B cell (primary cell): ENCODE measurements at regions not wholly inside any gene's neighbourhood (a gene's known extent, or its start where the extent isn't known, plus 50 kb on each side); places are given as distances from the start of the nearest gene placed in this dataset.

Experiments used
- ATAC-seq: fragments of 200-7000 bp; cut with Tn5 transposase; one replicate; pipeline ENCODE4 v1.10.0; 2021; ENCODE audit warnings: low read depth, mild to moderate bottlenecking, moderate number of reproducible peaks, moderate library complexity
- CTCF ChIA-PET: fragments of 350-600 bp; sonication (Branson Sonifier 250); formaldehyde crosslinking; loops from one replicate; lab custom pipeline; 2021; ENCODE audit warnings: antibody characterized with exemption, inconsistent platforms; lab: Charles Lee
- POLR2A ChIA-PET: fragments of 350-600 bp; sonication (Branson Sonifier 250); formaldehyde crosslinking; loops from one replicate; lab custom pipeline; 2021; ENCODE audit warnings: antibody characterized with exemption; lab: Charles Lee
- DNase-seq: peaks from one replicate; pipeline ENCODE4 v3.0.0; 2013
- H2AFZ ChIP-seq: 2 replicates; pipeline ENCODE4 v1.6.1; 2012; ENCODE audit warnings: mild to moderate bottlenecking, low read depth, low read length; ENCODE audit not compliant: insufficient read depth, poor library complexity, severe bottlenecking
- H3K27ac ChIP-seq, 2 donors: 1 replicate in 1 of 2; 2 replicates in 1 of 2; pipeline ENCODE4 v1.5.1; 2012 to 2013; ENCODE audit warnings: low read length in 2 of 2, mild to moderate bottlenecking in 2 of 2, moderate library complexity in 1 of 2
- H3K27me3 ChIP-seq, 4 experiments: fragments of 200-600 bp in 1 of 4; sonication (generic) in 1 of 4; replicated peaks in 1 of 4; 1 replicate in 2 of 4; 2 replicates in 2 of 4; pipeline versions ENCODE4 v1.6.1 to v1.7.0; 2013 to 2016; ENCODE audit warnings: low read length in 3 of 4, mild to moderate bottlenecking in 2 of 4, mixed read lengths in 1 of 4, moderate library complexity in 1 of 4; ENCODE audit not compliant: insufficient read depth in 4 of 4, control insufficient read depth in 3 of 4; ENCODE audit errors: control extremely low read depth in 1 of 4
- H3K36me3 ChIP-seq, 2 experiments: replicated peaks in 1 of 2; 1 replicate in 1 of 2; 2 replicates in 1 of 2; pipeline versions ENCODE4 v1.6.1 to v1.7.1; 2013; ENCODE audit warnings: low read length in 1 of 2; ENCODE audit not compliant: insufficient read depth in 2 of 2, control insufficient read depth in 1 of 2; ENCODE audit errors: control extremely low read depth in 1 of 2, extremely low read depth in 1 of 2
- H3K4me1 ChIP-seq, 2 donors: fragments of 200-600 bp in 1 of 2; sonication (generic) in 1 of 2; 1 replicate in 1 of 2; 2 replicates in 1 of 2; pipeline versions ENCODE4 v1.5.1 to v1.6.1; 2013 to 2017; ENCODE audit warnings: low read length in 2 of 2; ENCODE audit not compliant: control insufficient read depth in 2 of 2, insufficient read depth in 2 of 2
- H3K4me2 ChIP-seq: replicated peaks from 2 replicates; pipeline ENCODE3; 2012; ENCODE audit warnings: mild to moderate bottlenecking, low read depth, low read length; ENCODE audit not compliant: poor library complexity, severe bottlenecking
- H3K4me3 ChIP-seq, 5 experiments: fragments of 200-600 bp in 1 of 5; sonication (generic) in 1 of 5; 1 replicate in 3 of 5; 2 replicates in 2 of 5; pipeline versions ENCODE4 v1.5.1 to v1.7.0; 2011 to 2016; ENCODE audit warnings: low read length in 4 of 5, mild to moderate bottlenecking in 4 of 5, low read depth in 2 of 5, control low read depth in 1 of 5, moderate library complexity in 1 of 5; ENCODE audit not compliant: insufficient read depth in 1 of 5; ENCODE audit errors: control extremely low read depth in 1 of 5, extremely low read depth in 1 of 5
- H3K79me2 ChIP-seq: fragments of 200-600 bp; sonication (generic); one replicate; pipeline ENCODE4 v1.6.0; 2016; ENCODE audit warnings: low read length; ENCODE audit not compliant: control insufficient read depth, insufficient read depth
- H3K9ac ChIP-seq: fragments of 200-600 bp; sonication (generic); 2 replicates; pipeline ENCODE4 v1.6.1; 2017; ENCODE audit warnings: mild to moderate bottlenecking, low read length, moderate library complexity
- H3K9me3 ChIP-seq, 3 donors: one replicate each; pipeline versions ENCODE4 v1.6.1 to v1.7.1; 2013; ENCODE audit warnings: low read length in 2 of 3; ENCODE audit not compliant: control insufficient read depth in 2 of 3, insufficient read depth in 1 of 3; ENCODE audit errors: control extremely low read depth in 1 of 3
- H4K20me1 ChIP-seq: 2 replicates; pipeline ENCODE4 v1.6.0; 2012; ENCODE audit warnings: mild to moderate bottlenecking, low read length; ENCODE audit not compliant: insufficient read depth, control insufficient read depth, poor library complexity, severe bottlenecking
- H3K27ac Mint-ChIP-seq: one replicate; pipeline ENCODE4 v1.8.0; 2021; ENCODE audit warnings: mixed read lengths
- H3K27me3 Mint-ChIP-seq: one replicate; pipeline ENCODE4 v1.8.0; 2021; ENCODE audit warnings: mixed read lengths
- H3K4me1 Mint-ChIP-seq: one replicate; pipeline ENCODE4 v1.8.0; 2021; ENCODE audit warnings: mixed read lengths
- H3K4me3 Mint-ChIP-seq: one replicate; pipeline ENCODE4 v1.8.0; 2021; ENCODE audit warnings: mixed read lengths
- H3K9me3 Mint-ChIP-seq: one replicate; pipeline ENCODE4 v1.8.0; 2022; ENCODE audit warnings: mixed read lengths; ENCODE audit not compliant: insufficient read depth
- CTCF ChIP-seq: fragments of 200-600 bp; IDR thresholded peaks from one replicate; pipeline ENCODE4 v1.8.0; 2022; ENCODE audit warnings: antibody characterized with exemption, mild to moderate bottlenecking
- EZH2 ChIP-seq: IDR thresholded peaks from 2 replicates; pipeline ENCODE4 v1.6.1; 2012; ENCODE audit warnings: borderline replicate concordance, low read depth, mild to moderate bottlenecking, moderate library complexity, low read length; ENCODE audit not compliant: insufficient read depth, poor library complexity, severe bottlenecking
- WGBS: methylation state at CpG from one replicate; pipeline ENCODE4 v1.1.5; 2013; ENCODE audit warnings: missing lambda C conversion rate; ENCODE audit not compliant: insufficient coverage; 5-methylcytosine and 5-hydroxymethylcytosine counted together
- intact Hi-C: fragments of 100-400 bp; cut with micrococcal nuclease; formaldehyde crosslinking; loops from one replicate; pipeline ENCODE4 v1.10.0; 2022

GRCh38 chr14:101034986-101035385 lies 131.5 kb upstream of the RTL1 start:
- ATAC-seq = no peak
- no peak overlapping the region for H3K27ac ChIP-seq
- no peaks in the 10 kb centered on the region for H3K4me1 Mint-ChIP-seq
- TF ChIP-seq CTCF (no peak), EZH2 (no peak)
- H4K20me1 ChIP-seq = no peaks in the 10 kb centered on the region
- CTCF ChIA-PET = no interaction called here
- no peak overlapping the region for H3K4me3 ChIP-seq
- H3K4me2 ChIP-seq = no peak overlapping the region
- intact Hi-C loops = no loop called here
- peaks cover 0 to 27% (median 0%) of the 10 kb centered on the region in 3 donors for H3K9me3 ChIP-seq
- H3K27me3 Mint-ChIP-seq = no peaks in the 10 kb centered on the region
- H3K27ac Mint-ChIP-seq = no peak overlapping the region
- H3K27me3 ChIP-seq = no peaks in the 10 kb centered on the region
- DNase-seq = no peak
- H2AFZ ChIP-seq = no peak overlapping the region
- H3K9ac ChIP-seq = no peak overlapping the region
- H3K4me3 Mint-ChIP-seq = no peak overlapping the region
- no peaks in the 10 kb centered on the region for H3K79me2 ChIP-seq
- H3K36me3 ChIP-seq = no peaks in the 10 kb centered on the region
- H3K4me1 ChIP-seq = no peaks in the 10 kb centered on the region
- 98% methylated on average over 3 of the region's 7 CpGs for WGBS
- H3K9me3 Mint-ChIP-seq = no peaks in the 10 kb centered on the region
- POLR2A ChIA-PET = no interaction called here

- no peak for ATAC-seq
- WGBS = 92% methylated on average over 12 of the region's 15 CpGs
- Histone ChIP-seq H3K4me2 (no peak overlapping the region), H3K79me2 (no peaks in the 10 kb centered on the region), H3K27ac (no peak overlapping the region), H2AFZ (no peak overlapping the region), H3K4me1 (no peaks in the 10 kb centered on the region), H3K36me3 (no peaks in the 10 kb centered on the region), H4K20me1 (no peaks in the 10 kb centered on the region), H3K4me3 (no peak overlapping the region), H3K27me3 (no peaks in the 10 kb centered on the region), H3K9ac (no peak overlapping the region), H3K9me3 (peaks cover 0 to 25% (median 0%) of the 10 kb centered on the region in 3 donors)
- H3K27ac Mint-ChIP-seq = no peak overlapping the region
- H3K4me1 Mint-ChIP-seq = no peaks in the 10 kb centered on the region
- intact Hi-C loops = no loop called here
- no peaks in the 10 kb centered on the region for H3K9me3 Mint-ChIP-seq
- ChIA-PET CTCF (interaction anchor here (0.6 to 0.7 kb wide), 2 partner anchors 136 to 183 kb away, joined by 3 to 4 read pairs; no protein-coding TSS in a partner anchor), POLR2A (no interaction called here)
- no peak overlapping the region for H3K4me3 Mint-ChIP-seq
- no peak for TF ChIP-seq EZH2
- TF ChIP-seq CTCF = no peak
- DNase-seq = no peak
- no peaks in the 10 kb centered on the region for H3K27me3 Mint-ChIP-seq
Observed at GRCh38 chr14:101035466-101036225, 132.1 kb upstream of the RTL1 start.
